KOPT-K1 (cell line): ENCODE measurements at regions not wholly inside any gene's neighbourhood (a gene's known extent, or its start where the extent isn't known, plus 50 kb on each side); places are given as distances from the start of the nearest gene placed in this dataset.

ENCODE experiments used
- H3K27ac ChIP-seq: fragments of 200-600 bp; sonication (generic); 2 replicates; pipeline ENCODE4 v1.5.1; 2016; ENCODE audit warnings: antibody characterized with exemption, mild to moderate bottlenecking, low read depth, low read length; ENCODE audit not compliant: poor library complexity, severe bottlenecking
- H3K36me3 ChIP-seq: fragments of 200-600 bp; sonication (generic); 2 replicates; pipeline ENCODE4 v1.5.1; 2017; ENCODE audit warnings: antibody characterized with exemption, mild to moderate bottlenecking, low read length, moderate library complexity; ENCODE audit not compliant: insufficient read depth
- H3K9me3 ChIP-seq: fragments of 200-600 bp; sonication (generic); 2 replicates; pipeline ENCODE4 v1.5.1; 2017; ENCODE audit warnings: antibody characterized with exemption, low read length, mild to moderate bottlenecking; ENCODE audit not compliant: insufficient read depth, poor library complexity, severe bottlenecking

DNA sequence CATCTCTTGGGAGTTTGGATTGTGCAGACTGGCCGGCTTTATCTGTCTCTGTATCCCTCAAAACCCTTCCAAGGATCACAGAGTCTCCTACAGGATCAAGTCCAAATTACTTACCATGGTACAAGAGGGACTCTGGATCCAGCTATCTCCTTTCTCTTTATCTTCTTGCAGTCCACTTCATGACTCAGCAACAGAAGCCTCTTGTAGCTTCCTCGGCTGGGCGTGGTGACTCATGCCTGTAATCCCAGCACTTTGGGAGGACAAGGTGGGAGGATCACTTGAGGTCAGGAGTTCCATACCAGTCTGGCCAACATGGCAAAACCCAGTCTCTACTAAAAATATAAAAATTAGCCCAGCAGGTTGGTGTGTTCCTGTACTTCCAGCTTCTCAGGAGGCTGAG, 189.7 kb downstream of the BCAT1 start:
- no peaks in the 10 kb centered on the region for H3K9me3 ChIP-seq
- no peak overlapping the region for H3K27ac ChIP-seq
- no peaks in the 10 kb centered on the region for H3K36me3 ChIP-seq

DNA sequence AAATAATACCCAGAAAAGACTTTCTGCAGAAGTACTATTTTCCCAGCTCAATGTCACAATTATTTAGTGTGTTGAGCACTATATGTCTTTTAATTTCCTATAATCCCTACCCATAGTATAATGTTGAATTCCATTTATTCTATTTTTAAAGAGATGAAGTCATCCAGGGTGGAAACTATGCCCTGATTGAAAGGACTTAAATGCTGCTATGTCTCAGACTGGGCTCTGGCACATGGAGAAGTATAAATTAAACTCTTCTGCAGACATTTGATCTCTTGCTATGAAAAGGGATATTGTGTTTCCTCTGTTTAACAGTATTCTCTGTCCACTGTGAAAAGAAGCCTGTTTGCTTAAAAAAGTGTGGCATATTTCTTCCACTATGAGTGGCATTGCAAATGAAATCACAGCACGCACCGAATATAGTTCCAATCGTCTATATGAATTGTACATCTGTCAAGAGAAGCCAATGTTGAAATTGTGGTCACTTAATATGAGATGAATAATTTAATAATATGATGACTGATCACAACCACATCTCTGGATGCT, 192.3 kb downstream of the BCAT1 start:
- H3K27ac ChIP-seq: no peak overlapping the region
- no peaks in the 10 kb centered on the region for H3K9me3 ChIP-seq
- no peaks in the 10 kb centered on the region for H3K36me3 ChIP-seq

DNA sequence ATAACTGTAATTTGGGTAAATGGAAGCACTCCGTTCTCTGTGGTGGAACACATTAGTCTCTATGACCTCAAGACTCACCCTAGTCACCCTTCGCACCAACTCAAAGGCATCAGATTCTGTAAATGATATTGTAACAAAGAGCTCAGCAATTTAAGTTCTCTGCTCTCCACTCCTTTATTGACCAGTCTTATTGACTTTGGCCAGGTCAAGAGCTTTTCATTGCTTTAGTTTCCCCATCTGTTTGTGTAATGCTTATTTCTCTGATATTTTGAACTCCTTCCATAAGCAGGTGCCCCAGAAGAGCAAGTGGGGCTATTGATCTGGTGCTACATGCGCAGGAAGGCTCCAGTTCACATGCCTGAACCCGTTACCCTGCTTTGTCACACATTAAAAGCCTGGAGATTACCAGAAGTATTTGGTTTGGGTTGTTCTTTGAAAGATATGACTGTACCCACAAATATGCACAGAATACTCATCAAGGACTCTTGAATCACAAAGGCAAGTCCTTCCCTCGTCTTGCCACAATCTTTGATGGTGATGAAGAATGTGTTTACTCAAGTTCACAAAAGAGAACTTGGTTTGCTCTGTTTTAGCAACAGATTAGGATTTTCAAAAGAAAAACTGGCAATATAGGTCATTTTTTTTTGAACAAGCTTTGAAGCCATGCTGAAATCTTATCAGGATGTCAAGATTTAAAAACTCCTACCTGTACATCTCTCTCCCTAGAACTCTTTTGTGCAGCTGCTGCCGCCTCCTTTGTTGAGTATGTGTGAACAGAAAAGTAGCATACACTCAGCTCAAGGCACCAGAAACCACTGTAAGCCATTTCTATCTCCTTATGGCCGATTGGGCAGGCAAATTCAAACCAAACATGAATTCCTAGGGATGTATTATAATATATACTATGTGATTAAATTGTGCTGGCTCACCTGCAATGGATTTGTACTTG, 193.9 kb downstream of the BCAT1 start:
- Histone ChIP-seq H3K9me3 (no peaks in the 10 kb centered on the region), H3K27ac (no peak overlapping the region), H3K36me3 (no peaks in the 10 kb centered on the region)

DNA sequence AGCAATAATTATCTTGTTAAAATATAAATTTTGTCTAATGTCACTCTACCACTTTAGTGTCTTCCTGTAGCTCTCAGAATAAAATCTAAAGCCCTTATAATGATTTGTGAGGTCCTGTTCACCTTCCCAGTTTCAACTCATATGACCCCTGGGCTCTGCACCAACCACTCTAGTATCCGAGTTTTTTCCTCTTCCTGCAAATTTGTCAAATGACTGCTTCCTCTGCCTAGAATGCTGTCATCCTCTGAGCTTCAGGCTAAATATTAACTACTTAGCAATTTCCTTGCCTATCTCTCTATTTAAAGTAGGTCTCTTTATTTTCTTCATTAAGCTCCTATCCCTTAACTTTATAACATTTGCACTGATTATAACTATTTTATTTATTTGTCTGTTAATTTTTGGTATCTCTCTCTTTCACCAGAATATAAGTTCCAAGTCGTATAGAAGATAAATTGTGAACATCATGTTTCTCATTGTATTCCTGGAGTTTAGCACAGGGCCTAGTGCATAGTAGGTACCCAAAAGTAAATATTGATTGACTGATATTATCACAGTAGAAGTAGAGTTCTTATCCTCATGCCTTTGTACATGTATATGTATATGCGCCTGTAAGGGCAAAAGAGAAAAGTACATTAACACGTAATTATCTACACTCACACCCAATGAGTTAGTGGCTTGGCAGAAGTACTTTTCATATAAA, 196.0 kb downstream of the BCAT1 start:
- no peaks in the 10 kb centered on the region for H3K36me3 ChIP-seq
- H3K27ac ChIP-seq: no peak overlapping the region
- no peaks in the 10 kb centered on the region for H3K9me3 ChIP-seq

DNA sequence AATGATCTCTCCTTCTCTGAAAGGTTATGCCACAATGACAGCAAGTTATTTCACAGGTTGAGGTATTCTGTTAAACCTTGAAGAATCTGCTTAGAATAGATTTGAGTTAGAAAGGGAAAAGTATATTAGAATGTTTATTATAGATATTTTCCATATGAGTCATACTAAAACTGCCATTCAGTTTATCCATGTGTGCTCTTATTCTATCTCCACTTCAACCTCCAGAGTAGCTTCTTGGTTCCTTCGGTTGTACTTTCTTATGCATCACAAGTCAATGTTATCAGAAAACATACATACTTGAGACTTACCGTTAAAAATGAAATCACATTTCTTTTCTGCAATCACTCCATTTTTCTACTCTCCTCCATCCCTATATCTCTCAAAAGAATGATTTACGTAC, 197.7 kb downstream of the BCAT1 start:
- H3K9me3 ChIP-seq: no peaks in the 10 kb centered on the region
- H3K27ac ChIP-seq: no peak overlapping the region
- H3K36me3 ChIP-seq: no peaks in the 10 kb centered on the region

DNA sequence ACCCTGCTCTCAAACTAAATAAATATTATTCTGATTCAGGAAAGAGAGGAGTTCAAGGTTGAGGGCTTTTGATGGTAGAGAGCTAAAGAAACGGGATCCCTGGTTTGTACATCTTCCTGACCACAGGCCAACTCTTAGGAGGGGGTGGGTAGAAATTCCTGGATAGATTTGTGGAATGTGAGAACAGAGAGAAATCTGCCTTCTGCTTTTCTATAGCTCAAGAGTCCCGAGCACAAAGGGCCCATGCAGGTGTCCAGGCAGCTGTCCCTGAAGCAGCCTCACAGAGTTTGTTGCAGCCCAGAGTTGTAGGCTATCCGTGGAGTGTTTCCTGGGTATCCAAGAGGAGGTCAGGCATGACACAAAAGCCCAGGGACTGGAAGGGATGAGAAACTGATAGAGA, 198.6 kb downstream of the BCAT1 start:
- H3K9me3 ChIP-seq: no peaks in the 10 kb centered on the region
- H3K36me3 ChIP-seq: no peaks in the 10 kb centered on the region
- no peak overlapping the region for H3K27ac ChIP-seq

DNA sequence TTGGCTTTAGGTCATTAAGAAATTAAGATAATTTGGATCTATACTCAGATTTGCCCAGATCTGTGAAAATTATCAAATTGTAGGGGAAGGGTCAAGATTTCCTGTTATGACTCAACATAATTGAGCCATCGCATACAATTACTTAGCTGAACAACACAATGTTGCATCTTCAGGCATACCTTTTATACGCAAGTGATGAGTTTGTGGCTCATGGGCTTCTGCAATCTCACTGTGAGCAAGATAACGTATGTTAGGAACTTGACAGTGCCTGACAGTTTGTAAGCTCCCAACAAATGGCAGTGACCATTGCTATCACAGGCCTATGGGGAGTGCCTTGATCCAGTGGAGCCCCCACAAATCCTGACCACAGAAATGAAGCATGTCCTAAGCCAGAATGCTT, 199.7 kb downstream of the BCAT1 start:
- no peaks in the 10 kb centered on the region for H3K9me3 ChIP-seq
- no peaks in the 10 kb centered on the region for H3K36me3 ChIP-seq
- no peak overlapping the region for H3K27ac ChIP-seq

DNA sequence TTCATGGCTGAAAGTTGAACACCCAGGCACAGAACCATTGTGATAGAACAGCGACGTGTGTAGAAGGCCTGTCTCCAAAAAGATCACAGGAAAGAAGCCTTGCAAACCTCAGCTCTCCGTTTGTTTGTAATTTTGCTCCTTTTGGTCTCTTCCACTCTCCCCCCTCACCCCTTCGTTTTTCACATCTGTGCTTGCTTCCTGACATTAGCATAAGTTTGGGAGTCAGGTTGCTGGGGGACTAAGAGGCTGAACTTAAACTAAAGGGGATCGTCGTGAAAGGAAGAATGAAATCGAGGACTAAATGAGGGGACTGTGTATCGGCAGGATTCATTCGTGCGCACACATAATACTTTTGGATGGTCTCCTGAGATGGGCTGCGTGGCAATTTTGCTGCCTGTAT, 200.6 kb downstream of the BCAT1 start:
- Histone ChIP-seq H3K27ac (no peak overlapping the region), H3K36me3 (no peaks in the 10 kb centered on the region), H3K9me3 (no peaks in the 10 kb centered on the region)

DNA sequence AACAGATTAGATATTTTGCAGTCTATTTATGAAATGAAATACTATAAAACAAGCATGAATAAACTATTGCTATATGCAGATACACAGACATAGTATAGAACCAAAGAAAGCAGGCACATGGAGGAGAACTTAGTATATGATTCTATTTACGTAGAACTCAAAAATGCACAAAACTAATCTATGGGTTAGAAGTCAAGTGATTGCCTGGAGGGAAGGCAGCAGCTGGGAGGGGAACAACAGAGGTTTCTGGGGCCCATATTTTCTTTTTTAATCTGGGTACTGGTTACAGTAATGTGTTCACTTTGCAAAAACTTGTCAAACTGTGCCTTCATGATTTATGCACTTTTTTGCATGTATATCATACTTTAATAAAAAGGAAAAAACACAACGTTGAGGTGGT, 202.0 kb downstream of the BCAT1 start:
- Histone ChIP-seq H3K27ac (no peak overlapping the region), H3K36me3 (no peaks in the 10 kb centered on the region), H3K9me3 (no peaks in the 10 kb centered on the region)

DNA sequence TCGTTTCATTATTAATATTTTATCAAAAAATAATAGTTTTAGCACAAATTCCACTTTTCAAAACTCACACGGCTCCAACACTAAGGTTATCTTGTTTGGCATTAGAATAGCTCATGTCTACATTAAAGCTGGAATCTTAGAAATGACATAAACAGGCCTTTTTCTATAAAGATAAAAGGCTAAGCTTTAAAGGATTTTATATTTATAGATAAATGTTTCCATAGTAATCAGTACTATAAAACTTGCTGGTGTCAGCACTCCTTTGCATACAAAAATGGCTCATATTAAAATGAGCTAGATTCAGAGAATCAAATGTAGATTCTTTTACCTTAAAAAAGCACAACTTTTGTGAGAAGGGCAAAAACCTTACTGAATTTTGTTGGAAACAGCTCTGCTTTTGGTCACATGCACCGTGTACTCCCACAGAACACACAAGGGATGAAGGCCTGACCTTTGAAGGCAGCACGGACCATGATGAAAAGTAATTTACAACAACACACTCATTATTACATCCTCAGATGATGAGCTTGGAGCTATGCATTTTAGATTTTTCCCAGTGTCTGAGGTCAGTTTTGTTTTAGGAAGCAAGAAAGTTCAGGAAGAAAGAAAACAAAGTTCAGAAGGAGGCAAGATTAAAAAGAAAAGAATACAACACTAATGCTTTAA, 202.8 kb downstream of the BCAT1 start:
- Histone ChIP-seq H3K27ac (no peak overlapping the region), H3K36me3 (no peaks in the 10 kb centered on the region), H3K9me3 (no peaks in the 10 kb centered on the region)

DNA sequence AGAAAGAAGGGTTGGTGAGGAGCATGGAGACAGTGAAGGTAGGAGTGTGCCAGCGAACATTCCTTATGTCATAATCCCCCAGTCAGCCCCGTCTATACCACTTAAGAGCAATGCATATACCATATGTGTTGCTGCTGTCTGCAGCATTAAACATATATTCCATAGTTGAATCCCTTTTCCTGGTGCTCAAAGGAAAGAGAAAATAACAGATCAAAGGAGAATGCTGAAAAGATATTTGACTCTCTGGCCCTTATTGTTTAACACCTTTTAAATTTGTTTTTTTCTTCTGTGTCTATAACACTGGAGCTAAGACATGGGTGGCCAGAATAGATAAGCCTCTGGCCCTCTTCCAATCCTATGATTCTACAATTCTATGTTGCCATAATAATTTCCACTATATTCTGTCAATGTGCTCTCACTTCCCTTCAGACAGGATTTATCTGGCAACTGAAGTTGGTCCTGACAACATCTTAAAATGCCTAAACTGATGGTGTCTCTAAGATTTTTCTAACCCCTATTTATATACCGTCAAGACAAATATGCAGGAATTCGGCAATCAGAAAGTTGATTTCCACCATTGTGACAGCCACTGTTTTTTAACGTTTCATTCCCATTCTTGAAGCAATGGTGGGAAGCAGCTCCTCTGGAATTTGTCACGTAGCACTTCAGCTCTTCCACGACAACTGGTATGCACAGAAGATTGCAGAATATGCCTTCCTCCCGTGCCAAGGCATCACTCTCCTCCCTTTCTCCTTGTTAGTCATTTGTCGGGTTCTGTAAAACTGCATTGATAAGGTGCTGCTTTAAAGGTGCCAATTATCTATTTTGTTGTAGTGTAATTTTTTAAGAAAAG, 204.7 kb downstream of the BCAT1 start:
- H3K9me3 ChIP-seq: no peaks in the 10 kb centered on the region
- H3K36me3 ChIP-seq: no peaks in the 10 kb centered on the region
- H3K27ac ChIP-seq: no peak overlapping the region

DNA sequence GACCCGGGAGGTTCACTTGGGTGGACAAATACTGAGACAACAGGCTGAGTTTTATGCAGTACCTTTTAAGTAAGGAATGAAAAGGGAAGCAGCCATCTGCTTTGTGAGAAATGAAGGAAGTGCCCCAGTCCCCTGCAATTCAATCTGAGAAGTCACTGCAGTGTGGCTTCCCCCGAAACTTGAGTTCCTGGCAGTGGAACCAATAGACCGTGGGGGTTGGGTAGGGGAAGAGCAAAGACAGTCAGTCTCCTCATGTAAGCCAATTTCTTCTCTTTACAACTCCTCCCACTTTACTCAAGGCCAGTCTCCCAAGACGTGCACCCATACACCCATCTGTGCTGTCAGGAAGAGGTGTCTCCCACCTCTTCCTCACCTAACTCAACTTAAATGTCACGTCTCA, 206.5 kb downstream of the BCAT1 start:
- H3K9me3 ChIP-seq: no peaks in the 10 kb centered on the region
- H3K27ac ChIP-seq: no peak overlapping the region
- no peaks in the 10 kb centered on the region for H3K36me3 ChIP-seq

DNA sequence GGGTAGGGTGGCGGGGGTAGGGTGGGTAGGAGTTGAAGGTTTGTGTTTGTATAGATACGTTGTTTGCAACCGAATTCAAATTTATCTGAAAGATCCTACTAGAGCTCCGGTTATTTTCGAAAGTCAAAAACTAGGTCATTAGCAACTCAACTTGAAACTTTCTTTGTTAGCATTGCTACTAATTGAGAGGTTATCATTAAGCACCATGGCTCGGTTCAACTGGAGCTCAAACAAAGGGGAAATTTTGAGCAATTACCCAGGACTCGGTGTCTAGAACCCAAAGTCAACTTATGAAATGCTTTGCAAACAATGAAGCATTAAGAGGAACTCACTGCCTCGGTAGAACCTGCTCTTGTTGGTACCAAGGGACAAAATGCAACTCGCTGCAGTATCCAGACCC, 207.7 kb downstream of the BCAT1 start:
- Histone ChIP-seq H3K36me3 (no peaks in the 10 kb centered on the region), H3K27ac (no peak overlapping the region), H3K9me3 (no peaks in the 10 kb centered on the region)

DNA sequence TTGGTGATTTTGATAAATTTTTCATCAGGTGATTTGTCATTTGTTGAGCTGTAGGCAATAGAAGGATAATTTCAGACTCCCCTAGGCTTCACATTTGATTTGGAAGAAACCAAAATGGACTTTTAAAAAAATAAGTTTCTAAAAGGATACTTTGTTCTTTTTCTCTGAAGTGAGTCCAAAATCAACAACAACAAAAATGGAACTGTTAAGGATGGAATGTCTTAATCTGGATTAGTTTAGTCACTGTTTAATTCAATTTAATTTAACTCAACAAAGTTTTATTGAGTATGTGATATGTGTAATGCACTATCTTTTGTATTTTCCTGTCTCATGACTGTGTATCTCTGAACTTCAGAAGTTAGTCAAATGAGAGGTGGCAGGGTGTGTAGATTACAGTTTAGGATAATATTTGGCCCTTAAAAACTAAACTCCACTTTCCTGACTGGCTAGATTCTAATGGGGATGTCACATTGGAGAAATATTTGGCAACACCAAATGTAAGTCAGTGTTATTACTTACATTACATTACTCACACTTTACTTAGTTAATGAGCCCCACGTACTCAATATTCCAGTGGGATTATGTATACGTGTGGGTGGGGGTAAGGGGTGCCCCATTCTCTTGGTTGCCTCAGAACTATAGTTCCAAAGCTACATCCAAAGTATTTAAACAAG, 209.7 kb downstream of the BCAT1 start:
- H3K9me3 ChIP-seq: no peaks in the 10 kb centered on the region
- no peak overlapping the region for H3K27ac ChIP-seq
- no peaks in the 10 kb centered on the region for H3K36me3 ChIP-seq
